Progenitor cell of endocrine pancreas (in vitro differentiated cells): ENCODE measurements at regions not wholly inside any gene's neighbourhood (a gene's known extent, or its start where the extent isn't known, plus 50 kb on each side); places are given as distances from the start of the nearest gene placed in this dataset.

Experiments used
- DNase-seq: peaks from one replicate; pipeline ENCODE4 v3.0.0; 2021; ENCODE audit warnings: low spot score; ENCODE audit not compliant: unreplicated experiment
- H3K27ac Mint-ChIP-seq: 2 replicates; pipeline ENCODE4 v1.8.0; 2021; ENCODE audit warnings: mild to moderate bottlenecking, moderate library complexity, mixed read lengths
- H3K27me3 Mint-ChIP-seq: 2 replicates; pipeline ENCODE4 v1.8.0; 2021; ENCODE audit warnings: mixed read lengths
- H3K36me3 Mint-ChIP-seq: 2 replicates; pipeline ENCODE4 v1.8.0; 2022; ENCODE audit warnings: mixed read lengths; ENCODE audit not compliant: insufficient read depth
- H3K4me1 Mint-ChIP-seq: 2 replicates; pipeline ENCODE4 v1.8.0; 2021; ENCODE audit warnings: low read depth, mixed read lengths
- H3K4me3 Mint-ChIP-seq: 2 replicates; pipeline ENCODE4 v1.8.0; 2021; ENCODE audit warnings: low read depth, mild to moderate bottlenecking, moderate library complexity, mixed read lengths
- H3K9me3 Mint-ChIP-seq: 2 replicates; pipeline ENCODE4 v1.8.0; 2021; ENCODE audit warnings: low read depth, mixed read lengths
- TF ChIP-seq, protein P1 (sequence below): fragments of 200-600 bp; sonication (generic); IDR thresholded peaks from one replicate; pipeline ENCODE4 v1.5.0; 2021; ENCODE audit warnings: antibody characterized with exemption, mild to moderate bottlenecking; ENCODE audit not compliant: unreplicated experiment

DNA sequence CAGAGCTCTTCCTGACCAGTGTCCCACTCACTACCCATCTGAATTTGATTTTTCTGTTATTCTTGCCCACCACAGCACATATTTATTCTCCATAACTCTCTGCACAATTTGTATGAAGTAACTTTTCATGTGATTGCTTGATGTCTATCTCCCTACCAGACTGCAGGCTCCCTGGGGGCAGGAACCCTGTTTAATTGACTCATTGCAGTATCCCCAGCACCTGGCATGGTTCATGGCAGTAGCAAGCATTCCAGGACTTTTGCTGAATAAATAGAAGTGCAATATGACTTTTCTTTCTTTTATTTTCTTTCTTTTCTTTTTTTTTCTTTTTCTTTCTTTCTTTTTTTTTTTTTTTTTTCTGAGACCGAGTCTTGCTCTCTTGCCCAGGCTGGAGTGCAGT lies 88.7 kb upstream of the XPO1 start:
- Mint-ChIP-seq H3K27ac (no peak overlapping the region), H3K4me1 (peaks cover 2% of the 10 kb centered on the region), H3K9me3 (no peaks in the 10 kb centered on the region), H3K36me3 (no peaks in the 10 kb centered on the region), H3K27me3 (no peaks in the 10 kb centered on the region), H3K4me3 (no peak overlapping the region)
- DNase-seq: no peak
- TF ChIP-seq, protein P1, sequence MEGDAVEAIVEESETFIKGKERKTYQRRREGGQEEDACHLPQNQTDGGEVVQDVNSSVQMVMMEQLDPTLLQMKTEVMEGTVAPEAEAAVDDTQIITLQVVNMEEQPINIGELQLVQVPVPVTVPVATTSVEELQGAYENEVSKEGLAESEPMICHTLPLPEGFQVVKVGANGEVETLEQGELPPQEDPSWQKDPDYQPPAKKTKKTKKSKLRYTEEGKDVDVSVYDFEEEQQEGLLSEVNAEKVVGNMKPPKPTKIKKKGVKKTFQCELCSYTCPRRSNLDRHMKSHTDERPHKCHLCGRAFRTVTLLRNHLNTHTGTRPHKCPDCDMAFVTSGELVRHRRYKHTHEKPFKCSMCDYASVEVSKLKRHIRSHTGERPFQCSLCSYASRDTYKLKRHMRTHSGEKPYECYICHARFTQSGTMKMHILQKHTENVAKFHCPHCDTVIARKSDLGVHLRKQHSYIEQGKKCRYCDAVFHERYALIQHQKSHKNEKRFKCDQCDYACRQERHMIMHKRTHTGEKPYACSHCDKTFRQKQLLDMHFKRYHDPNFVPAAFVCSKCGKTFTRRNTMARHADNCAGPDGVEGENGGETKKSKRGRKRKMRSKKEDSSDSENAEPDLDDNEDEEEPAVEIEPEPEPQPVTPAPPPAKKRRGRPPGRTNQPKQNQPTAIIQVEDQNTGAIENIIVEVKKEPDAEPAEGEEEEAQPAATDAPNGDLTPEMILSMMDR: no peak

DNA sequence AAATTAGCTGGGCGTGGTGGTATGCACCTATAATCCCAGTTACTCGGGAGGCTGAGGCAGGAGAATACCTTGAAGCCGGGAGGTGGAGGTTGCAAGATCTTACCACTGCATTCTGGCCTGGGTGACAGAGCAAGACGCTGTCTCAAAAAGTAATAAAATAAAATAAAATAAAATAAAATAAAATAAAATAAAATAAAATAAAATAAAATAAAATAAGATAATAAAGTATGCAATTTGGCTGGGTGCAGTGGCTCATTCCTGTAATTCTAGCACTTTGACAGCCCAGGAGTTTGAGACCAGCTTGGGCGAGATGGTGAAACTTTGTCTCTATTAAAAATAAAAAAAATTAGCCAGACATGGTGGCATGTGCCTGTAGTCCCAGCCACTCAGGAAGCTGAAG lies 85.6 kb upstream of the XPO1 start:
- no peak for DNase-seq
- H3K27me3 Mint-ChIP-seq: no peaks in the 10 kb centered on the region
- no peaks in the 10 kb centered on the region for H3K4me1 Mint-ChIP-seq
- H3K27ac Mint-ChIP-seq: no peak overlapping the region
- no peaks in the 10 kb centered on the region for H3K36me3 Mint-ChIP-seq
- TF ChIP-seq, protein P1: no peak
- H3K4me3 Mint-ChIP-seq: no peak overlapping the region
- H3K9me3 Mint-ChIP-seq: no peaks in the 10 kb centered on the region

DNA sequence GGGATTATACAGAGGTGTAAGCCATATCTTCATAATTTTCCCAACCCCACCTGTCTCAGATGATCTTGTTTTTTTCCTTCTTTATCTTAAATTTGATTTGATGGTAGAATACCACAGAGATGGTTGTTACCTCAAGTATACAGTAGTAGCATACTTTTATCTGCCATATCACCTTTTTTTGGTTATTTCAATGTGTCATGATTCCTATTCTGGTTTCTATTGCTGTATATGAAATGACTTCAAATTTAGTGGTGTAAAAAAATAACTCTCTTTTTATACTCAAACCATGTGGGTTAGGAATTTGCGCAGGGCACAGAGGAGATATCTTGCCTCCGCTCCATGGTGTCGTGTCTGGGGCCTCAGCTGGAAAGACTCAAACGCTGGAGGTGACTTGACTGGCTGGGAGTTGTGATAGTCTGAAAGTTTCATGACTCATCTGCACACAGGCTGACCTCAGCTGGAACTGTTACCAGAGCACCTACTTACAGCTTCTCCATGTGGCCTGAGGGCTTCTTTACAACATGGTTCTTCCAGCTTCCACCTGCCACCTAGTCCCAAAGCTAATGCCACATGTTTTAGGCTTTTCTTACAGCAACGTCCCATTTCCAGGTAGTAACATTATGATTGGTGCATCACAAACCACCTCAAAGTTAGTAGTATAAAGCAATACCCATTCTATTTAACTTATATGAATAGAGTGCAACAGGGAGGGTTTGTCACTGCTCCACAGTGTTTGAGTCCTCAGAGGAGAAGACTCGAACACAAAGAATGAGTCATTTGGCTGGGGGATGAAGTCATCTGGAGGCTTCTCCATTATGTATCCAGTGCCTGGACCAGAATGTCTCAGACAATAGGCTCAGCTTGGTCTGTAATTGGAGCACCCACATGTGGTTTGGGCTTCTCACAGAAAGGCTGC lies 82.3 kb upstream of the XPO1 start:
- H3K4me1 Mint-ChIP-seq: no peaks in the 10 kb centered on the region
- H3K9me3 Mint-ChIP-seq: no peaks in the 10 kb centered on the region
- DNase-seq: no peak
- TF ChIP-seq, protein P1: no peak
- no peaks in the 10 kb centered on the region for H3K27me3 Mint-ChIP-seq
- no peak overlapping the region for H3K27ac Mint-ChIP-seq
- H3K4me3 Mint-ChIP-seq: no peak overlapping the region
- no peaks in the 10 kb centered on the region for H3K36me3 Mint-ChIP-seq

DNA sequence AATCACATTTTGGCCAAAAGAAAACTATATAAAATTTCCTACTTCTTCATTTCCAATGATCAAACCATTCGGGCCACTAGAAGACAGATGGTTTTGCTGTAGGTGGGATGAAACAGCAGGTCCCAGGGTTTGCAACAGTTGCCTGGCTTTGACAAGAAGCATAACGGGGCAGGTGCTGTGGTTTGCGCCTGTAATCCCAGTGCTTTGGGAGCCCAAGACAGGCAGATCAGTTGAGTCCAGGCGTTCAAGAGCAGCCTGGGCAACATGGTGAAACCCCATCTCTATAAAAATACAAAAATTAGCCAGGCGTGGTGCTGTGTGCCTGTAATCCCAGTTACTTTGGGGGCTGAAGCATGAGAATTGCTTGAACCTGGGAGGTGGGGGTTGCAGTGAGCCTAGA lies 81.4 kb upstream of the XPO1 start:
- Mint-ChIP-seq H3K9me3 (no peaks in the 10 kb centered on the region), H3K4me1 (no peaks in the 10 kb centered on the region), H3K27ac (no peak overlapping the region), H3K4me3 (no peak overlapping the region), H3K27me3 (no peaks in the 10 kb centered on the region), H3K36me3 (no peaks in the 10 kb centered on the region)
- TF ChIP-seq, protein P1: no peak
- DNase-seq: no peak

DNA sequence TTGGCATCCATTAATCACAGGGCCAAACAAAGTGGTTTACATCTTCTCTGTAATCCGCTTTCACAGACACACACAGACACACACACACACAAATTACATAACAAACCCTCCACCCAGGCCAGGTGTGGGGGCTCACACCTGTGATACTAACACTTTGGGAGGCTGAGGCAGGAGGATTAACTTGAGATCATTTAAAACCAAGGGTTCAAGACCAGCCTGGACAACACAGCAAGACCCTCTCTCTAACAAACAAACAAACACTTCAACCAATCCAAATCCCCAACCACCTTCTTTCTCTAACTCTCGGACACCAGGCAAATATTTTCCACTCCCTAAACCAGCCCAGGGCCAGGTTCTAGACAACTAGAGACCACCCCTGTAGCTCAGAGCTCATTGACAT lies 79.5 kb upstream of the XPO1 start:
- TF ChIP-seq, protein P1: no peak
- H3K4me1 Mint-ChIP-seq: no peaks in the 10 kb centered on the region
- no peak overlapping the region for H3K27ac Mint-ChIP-seq
- H3K27me3 Mint-ChIP-seq: no peaks in the 10 kb centered on the region
- DNase-seq: no peak
- H3K36me3 Mint-ChIP-seq: no peaks in the 10 kb centered on the region
- H3K4me3 Mint-ChIP-seq: no peak overlapping the region
- H3K9me3 Mint-ChIP-seq: no peaks in the 10 kb centered on the region
